ENCODE measurements at regions not wholly inside any gene's neighbourhood (a gene's known extent, or its start where the extent isn't known, plus 50 kb on each side); places are given as distances from the start of the nearest gene placed in this dataset.

- BruUV-seq (replicated peaks), result no TSS peak
- in situ Hi-C loops (cut with MboI), result no loop called here
- H3K36me3 ChIP-seq (ENCODE audit: control insufficient read depth, insufficient read depth, low read length), result no peaks in the 10 kb centered on the region
- no peaks in the 10 kb centered on the region; a peak in 1 of 5 replicates for H3K27me3 ChIP-seq (ENCODE audit: control insufficient read depth in 2 of 2, insufficient read depth in 2 of 2, low read length in 2 of 2)
- H3K4me3 ChIP-seq, result no peak overlapping the region
- 3% methylated on average over 6 of the region's 6 CpGs for WGBS (ENCODE audit: insufficient coverage, low coverage, missing lambda C conversion rate)
- H2AFZ ChIP-seq (ENCODE audit: low read depth, low read length), result no peak overlapping the region
- H4K20me1 ChIP-seq (replicated peaks; ENCODE audit: control insufficient read depth, insufficient read depth, low read length), result no peaks in the 10 kb centered on the region
- H3K9me3 ChIP-seq (replicated peaks; ENCODE audit: control insufficient read depth, insufficient read depth, low read depth, low read length), result no peaks in the 10 kb centered on the region
- H3K79me2 ChIP-seq (ENCODE audit: control insufficient read depth, insufficient read depth, low read length), result no peaks in the 10 kb centered on the region
- no peaks in the 10 kb centered on the region for H3K4me1 ChIP-seq (replicated peaks in 1 of 2; ENCODE audit: control insufficient read depth in 2 of 2, insufficient read depth in 2 of 2, low read length in 2 of 2)
- no peaks in the 10 kb centered on the region for H3K9me1 ChIP-seq (ENCODE audit: control insufficient read depth, insufficient read depth, low read length)
- H3K4me2 ChIP-seq (ENCODE audit: insufficient read depth, low read length), result no peak overlapping the region
- ChIA-PET CTCF (ENCODE audit: low intra/inter-chr PET ratio) (no interaction called here), POLR2A (no interaction called here)
- intact Hi-C loops (cut with micrococcal nuclease), result no loop called here
- DNase-seq (ENCODE audit: extremely low read depth in 1 of 4, low spot score in 3 of 4), result no peak
- no peak overlapping the region for H3K9ac ChIP-seq (ENCODE audit: insufficient read depth in 1 of 2, low read depth in 2 of 2, low read length in 2 of 2)
- FAIRE-seq, result no peak
- H3K27ac ChIP-seq (ENCODE audit: extremely low read depth, low read depth, low read length), result no peak overlapping the region
- ATAC-seq, result no peak
- TF ChIP-seq FOXJ2 (tag; IDR thresholded peaks at IDR 0.05), result no peak
- TF ChIP-seq TCF7L2 (IDR thresholded peaks at IDR 0.05; ENCODE audit: low read depth, low read length), result no peak
- no peak for TF ChIP-seq MEF2A (IDR thresholded peaks at IDR 0.05; ENCODE audit: control insufficient read depth, low read depth, low read length)
- TF ChIP-seq SIX5 (IDR thresholded peaks at IDR 0.05; ENCODE audit: borderline replicate concordance in 1 of 2, insufficient read depth in 1 of 2, low read depth in 1 of 2, low read length in 2 of 2), result no peak
- TF ChIP-seq ZNF140 (CRISPR knock-in tag; IDR thresholded peaks at IDR 0.05), result no peak
- no peak for TF ChIP-seq EHMT2 (IDR thresholded peaks at IDR 0.05)
- no peak for TF ChIP-seq SMARCA4 (IDR thresholded peaks at IDR 0.05)
- no peak for TF ChIP-seq TAF1 (IDR thresholded peaks at IDR 0.05; ENCODE audit: control insufficient read depth, extremely low read depth, insufficient read depth, low read length, severe bottlenecking)
- no peak for TF ChIP-seq TFAP4 (CRISPR knock-in tag; IDR thresholded peaks at IDR 0.05; ENCODE audit: borderline replicate concordance)
- TF ChIP-seq ZC3H4 (CRISPR knock-in tag; IDR thresholded peaks at IDR 0.05; ENCODE audit: borderline replicate concordance), result no peak
- TF ChIP-seq MYBL2 (IDR thresholded peaks at IDR 0.05; ENCODE audit: low read depth), result no peak
- TF ChIP-seq MYBL2 (CRISPR knock-in tag; IDR thresholded peaks at IDR 0.05; ENCODE audit: borderline replicate concordance), result no peak
- TF ChIP-seq CHAMP1 (IDR thresholded peaks at IDR 0.05), result no peak
- TF ChIP-seq ZBTB12 (CRISPR knock-in tag; IDR thresholded peaks at IDR 0.05), result no peak
- TF ChIP-seq KHSRP (IDR thresholded peaks at IDR 0.05), result no peak
- TF ChIP-seq NFE2 (IDR thresholded peaks at IDR 0.05; ENCODE audit: low read depth), result no peak
- TF ChIP-seq GTF2A2 (tag; IDR thresholded peaks at IDR 0.05), result no peak
- TF ChIP-seq NR0B1 (IDR thresholded peaks at IDR 0.05; ENCODE audit: partially characterized antibody), result no peak
These were observed 313.5 kb downstream of the FOXO1 start for GRCh38 chr13:40352802-40353562.
